ENCODE measurements at regions not wholly inside any gene's neighbourhood (a gene's known extent, or its start where the extent isn't known, plus 50 kb on each side); places are given as distances from the start of the nearest gene placed in this dataset.
A peak's percentile ranks its signal among the peaks of the same experiment; 100 is the strongest.

GRCh38 chr22:27032091-27032761 lies 374.8 kb downstream of the MIAT start:
- no peaks in the 10 kb centered on the region for H3K79me2 ChIP-seq (ENCODE audit: insufficient read depth, low read length)
- no peak overlapping the region for H3K9ac ChIP-seq (ENCODE audit: low read length)
- peak overlapping the region; percentile 58 for H2AFZ ChIP-seq (ENCODE audit: low read depth, low read length)
- no peak for FAIRE-seq
- H4K20me1 ChIP-seq (ENCODE audit: insufficient read depth, low read length) = no peaks in the 10 kb centered on the region
- no peak overlapping the region for H3K4me3 Mint-ChIP-seq (ENCODE audit: unreplicated experiment)
- H3K4me1 ChIP-seq (ENCODE audit: insufficient read depth, low read length) = peaks cover 8% of the 10 kb centered on the region
- peaks cover 13% of the 10 kb centered on the region for H3K27me3 Mint-ChIP-seq (ENCODE audit: low read depth, unreplicated experiment)
- TF ChIP-seq EZH2 (IDR thresholded peaks at IDR 0.05; ENCODE audit: insufficient read depth, low read length) (no peak), CTCF (IDR thresholded peaks at IDR 0.05; ENCODE audit: insufficient read depth, low read depth, low read length) (peak; percentile 15)
- H3K36me3 ChIP-seq (ENCODE audit: insufficient read depth, low read length) = no peaks in the 10 kb centered on the region
- H3K27me3 ChIP-seq (ENCODE audit: insufficient read depth, low read length) = peaks cover 7% of the 10 kb centered on the region
- H3K9me3 ChIP-seq (ENCODE audit: insufficient read depth, low read depth, low read length) = no peaks in the 10 kb centered on the region
- DNase-seq (ENCODE audit: low read depth) = peak; percentile 10
- no peaks in the 10 kb centered on the region for H3K4me1 Mint-ChIP-seq (ENCODE audit: low read depth, unreplicated experiment)
- no peak overlapping the region for H3K27ac ChIP-seq (ENCODE audit: low read depth, low read length)
- H3K36me3 Mint-ChIP-seq (ENCODE audit: low read depth, unreplicated experiment) = no peaks in the 10 kb centered on the region
- H3K27ac Mint-ChIP-seq (ENCODE audit: unreplicated experiment) = no peak overlapping the region
- H3K4me3 ChIP-seq (ENCODE audit: insufficient read depth, low read depth, low read length) = no peak overlapping the region
- H3K9me3 Mint-ChIP-seq (ENCODE audit: unreplicated experiment) = peaks cover under 1% of the 10 kb centered on the region
- H3K4me2 ChIP-seq (ENCODE audit: low read length) = peak overlapping the region; percentile 68

DNA sequence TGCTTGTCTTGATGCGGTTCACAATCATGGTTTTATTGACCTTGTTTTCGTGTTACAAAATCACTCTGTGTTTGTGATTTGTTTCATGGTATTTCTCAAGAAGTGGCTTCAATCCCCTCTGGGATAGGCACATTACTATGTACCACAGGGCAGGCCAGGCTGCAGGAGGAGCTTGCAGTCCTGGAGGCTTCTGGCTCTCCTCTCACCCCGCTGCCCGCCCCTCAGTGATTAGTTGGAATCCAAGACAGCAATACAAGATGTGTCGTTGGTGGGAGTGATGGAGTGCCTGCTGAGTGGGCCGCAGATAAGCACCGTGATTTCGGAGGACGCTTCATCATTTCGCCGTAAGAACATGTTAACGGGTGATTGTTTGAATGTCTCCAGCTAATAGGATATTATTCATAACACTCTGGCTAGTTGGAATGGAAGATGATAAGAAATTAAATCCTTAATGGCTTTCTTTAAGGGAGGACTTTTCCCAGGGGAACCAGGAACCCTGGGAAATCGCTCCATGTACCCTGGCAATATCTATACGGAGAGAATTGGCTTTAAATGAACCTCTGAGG lies 384.4 kb downstream of the MIAT start:
- H4K20me1 ChIP-seq (ENCODE audit: insufficient read depth, low read length) = no peaks in the 10 kb centered on the region
- H3K36me3 ChIP-seq (ENCODE audit: insufficient read depth, low read length) = no peaks in the 10 kb centered on the region
- no peak overlapping the region for H3K27ac Mint-ChIP-seq (ENCODE audit: unreplicated experiment)
- no peak for FAIRE-seq
- peaks cover 13% of the 10 kb centered on the region for H3K4me1 Mint-ChIP-seq (ENCODE audit: low read depth, unreplicated experiment)
- H3K9me3 Mint-ChIP-seq (ENCODE audit: unreplicated experiment) = peaks cover 2% of the 10 kb centered on the region
- no peak overlapping the region for H3K4me3 ChIP-seq (ENCODE audit: insufficient read depth, low read depth, low read length)
- no peaks in the 10 kb centered on the region for H3K79me2 ChIP-seq (ENCODE audit: insufficient read depth, low read length)
- no peak overlapping the region for H3K4me2 ChIP-seq (ENCODE audit: low read length)
- TF ChIP-seq CTCF (IDR thresholded peaks at IDR 0.05; ENCODE audit: insufficient read depth, low read depth, low read length) = no peak
- no peak for TF ChIP-seq EZH2 (IDR thresholded peaks at IDR 0.05; ENCODE audit: insufficient read depth, low read length)
- DNase-seq (ENCODE audit: low read depth) = no peak
- H3K9me3 ChIP-seq (ENCODE audit: insufficient read depth, low read depth, low read length) = no peaks in the 10 kb centered on the region
- no peak overlapping the region for H3K27ac ChIP-seq (ENCODE audit: low read depth, low read length)
- H3K9ac ChIP-seq (ENCODE audit: low read length) = no peak overlapping the region
- H3K36me3 Mint-ChIP-seq (ENCODE audit: low read depth, unreplicated experiment) = no peaks in the 10 kb centered on the region
- peaks cover 2% of the 10 kb centered on the region for H3K27me3 ChIP-seq (ENCODE audit: insufficient read depth, low read length)
- no peak overlapping the region for H3K4me3 Mint-ChIP-seq (ENCODE audit: unreplicated experiment)
- H2AFZ ChIP-seq (ENCODE audit: low read depth, low read length) = no peak overlapping the region
- peaks cover 11% of the 10 kb centered on the region for H3K27me3 Mint-ChIP-seq (ENCODE audit: low read depth, unreplicated experiment)
- peaks cover 11% of the 10 kb centered on the region for H3K4me1 ChIP-seq (ENCODE audit: insufficient read depth, low read length)

DNA sequence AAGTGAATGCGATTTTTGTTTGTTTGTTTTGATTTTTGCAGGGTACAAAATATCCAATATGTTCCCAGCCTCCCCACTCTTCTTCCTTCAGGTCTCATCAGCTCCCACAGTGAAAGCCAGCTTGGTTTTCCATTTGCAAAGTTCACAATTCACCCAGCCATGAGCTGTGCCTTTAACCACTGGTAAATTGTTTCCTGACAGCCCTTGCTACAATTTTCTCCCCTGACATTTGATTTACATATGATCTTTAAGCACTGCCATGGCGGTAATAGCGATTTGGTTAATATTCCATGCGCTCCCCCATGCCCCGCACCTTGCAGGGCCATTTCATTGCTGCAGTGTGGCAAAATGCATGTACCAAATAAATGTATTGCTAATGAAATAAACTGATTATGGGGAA lies 385.9 kb downstream of the MIAT start:
- Histone ChIP-seq H3K4me3 (ENCODE audit: insufficient read depth, low read depth, low read length) (no peak overlapping the region), H3K36me3 (ENCODE audit: insufficient read depth, low read length) (no peaks in the 10 kb centered on the region), H3K4me1 (ENCODE audit: insufficient read depth, low read length) (peaks cover 11% of the 10 kb centered on the region), H3K27me3 (ENCODE audit: insufficient read depth, low read length) (peaks cover 2% of the 10 kb centered on the region), H4K20me1 (ENCODE audit: insufficient read depth, low read length) (no peaks in the 10 kb centered on the region), H3K27ac (ENCODE audit: low read depth, low read length) (no peak overlapping the region), H2AFZ (ENCODE audit: low read depth, low read length) (no peak overlapping the region), H3K9me3 (ENCODE audit: insufficient read depth, low read depth, low read length) (no peaks in the 10 kb centered on the region), H3K79me2 (ENCODE audit: insufficient read depth, low read length) (no peaks in the 10 kb centered on the region), H3K9ac (ENCODE audit: low read length) (no peak overlapping the region), H3K4me2 (ENCODE audit: low read length) (no peak overlapping the region)
- no peak for FAIRE-seq
- no peak overlapping the region for H3K27ac Mint-ChIP-seq (ENCODE audit: unreplicated experiment)
- H3K9me3 Mint-ChIP-seq (ENCODE audit: unreplicated experiment) = no peaks in the 10 kb centered on the region
- peaks cover 13% of the 10 kb centered on the region for H3K4me1 Mint-ChIP-seq (ENCODE audit: low read depth, unreplicated experiment)
- H3K27me3 Mint-ChIP-seq (ENCODE audit: low read depth, unreplicated experiment) = peaks cover 10% of the 10 kb centered on the region
- no peaks in the 10 kb centered on the region for H3K36me3 Mint-ChIP-seq (ENCODE audit: low read depth, unreplicated experiment)
- TF ChIP-seq EZH2 (IDR thresholded peaks at IDR 0.05; ENCODE audit: insufficient read depth, low read length) (no peak), CTCF (IDR thresholded peaks at IDR 0.05; ENCODE audit: insufficient read depth, low read depth, low read length) (no peak)
- no peak for DNase-seq (ENCODE audit: low read depth)
- H3K4me3 Mint-ChIP-seq (ENCODE audit: unreplicated experiment) = no peak overlapping the region

Measured in astrocyte (in vitro differentiated cells and primary cell).